SK-N-MC (cell line): ENCODE measurements at regions not wholly inside any gene's neighbourhood (a gene's known extent, or its start where the extent isn't known, plus 50 kb on each side); places are given as distances from the start of the nearest gene placed in this dataset.

Experiments used
- DNase-seq: peaks from one replicate; pipeline ENCODE4 v3.0.0-alpha.2; 2011; ENCODE audit warnings: low read depth, low spot score
- H3K27ac ChIP-seq: fragments of 200-600 bp; sonication (generic); 2 replicates; pipeline ENCODE4 v1.5.1; 2016; ENCODE audit warnings: mixed run types
- H3K36me3 ChIP-seq: fragments of 200-600 bp; sonication (generic); 2 replicates; pipeline ENCODE4 v1.6.1; 2017; ENCODE audit warnings: antibody characterized with exemption, low read length, mixed read lengths; ENCODE audit not compliant: insufficient read depth
- H3K4me3 ChIP-seq: fragments of 200-600 bp; sonication (generic); 2 replicates; pipeline ENCODE4 v1.5.1; 2016
- H3K9ac ChIP-seq: fragments of 200-600 bp; sonication (generic); 2 replicates; pipeline ENCODE4 v1.8.0; 2017; ENCODE audit warnings: mixed run types, mixed read lengths; ENCODE audit not compliant: insufficient read length
- H3K9me3 ChIP-seq: fragments of 200-600 bp; sonication (generic); 2 replicates; pipeline ENCODE4 v1.6.1; 2017; ENCODE audit warnings: low read depth, mild to moderate bottlenecking, antibody characterized with exemption, low read length, moderate library complexity, mixed read lengths
- EZH2 ChIP-seq: fragments of 200-600 bp; sonication (generic); IDR thresholded peaks from one replicate; pipeline ENCODE4 v1.6.1; 2017; ENCODE audit warnings: antibody characterized with exemption
- FOXP2 ChIP-seq: optimal IDR thresholded peaks from 2 replicates; pipeline ENCODE3; 2011; ENCODE audit warnings: mild to moderate bottlenecking, moderate library complexity; ENCODE audit not compliant: insufficient read depth; ENCODE audit errors: extremely low read length, control extremely low read depth
- POLR2AphosphoS5 ChIP-seq: IDR thresholded peaks from 2 replicates; pipeline ENCODE4 v1.6.1; 2012; ENCODE audit warnings: mild to moderate bottlenecking, low read depth, low read length, borderline replicate concordance

- Histone ChIP-seq H3K9ac (no peak overlapping the region), H3K36me3 (no peaks in the 10 kb centered on the region), H3K9me3 (no peaks in the 10 kb centered on the region), H3K4me3 (no peak overlapping the region), H3K27ac (no peak overlapping the region)
- DNase-seq, result no peak
- TF ChIP-seq EZH2 (no peak), FOXP2 (no peak), POLR2AphosphoS5 (no peak)
These were observed 72.4 kb upstream of the GADL1 start for GRCh38 chr3:30966896-30967295.

GRCh38 chr3:30970183-30970582 is 75.7 kb upstream of the GADL1 start:
- Histone ChIP-seq H3K27ac (no peak overlapping the region), H3K36me3 (no peaks in the 10 kb centered on the region), H3K4me3 (no peak overlapping the region), H3K9ac (no peak overlapping the region), H3K9me3 (no peaks in the 10 kb centered on the region)
- no peak for DNase-seq
- no peak for TF ChIP-seq EZH2

GRCh38 chr3:30972449-30972848 is 78.0 kb upstream of the GADL1 start:
- TF ChIP-seq FOXP2 (no peak), POLR2AphosphoS5 (no peak), EZH2 (no peak)
- H3K4me3 ChIP-seq, result no peak overlapping the region
- DNase-seq, result no peak

GRCh38 chr3:30974071-30974470 is 79.6 kb upstream of the GADL1 start:
- DNase-seq, result no peak
- Histone ChIP-seq H3K9ac (no peak overlapping the region), H3K9me3 (no peaks in the 10 kb centered on the region), H3K4me3 (no peak overlapping the region), H3K27ac (no peak overlapping the region), H3K36me3 (no peaks in the 10 kb centered on the region)
- TF ChIP-seq EZH2 (no peak), POLR2AphosphoS5 (no peak), FOXP2 (no peak)

More at GRCh38 chr3:30972449-30972848, 78.0 kb upstream of the GADL1 start:
- Histone ChIP-seq H3K27ac (no peak overlapping the region), H3K9me3 (no peaks in the 10 kb centered on the region), H3K9ac (no peak overlapping the region), H3K36me3 (no peaks in the 10 kb centered on the region)

- H3K36me3 ChIP-seq, result no peaks in the 10 kb centered on the region
- no peak for TF ChIP-seq FOXP2
- no peak for TF ChIP-seq POLR2AphosphoS5
- no peak for TF ChIP-seq EZH2
- no peaks in the 10 kb centered on the region for H3K9me3 ChIP-seq
- DNase-seq, result no peak
- H3K27ac ChIP-seq, result no peak overlapping the region
- no peak overlapping the region for H3K4me3 ChIP-seq
- no peak overlapping the region for H3K9ac ChIP-seq
These were observed 83.1 kb upstream of the GADL1 start for GRCh38 chr3:30977592-30977991.

GRCh38 chr3:30980993-30981392 is 86.5 kb upstream of the GADL1 start:
- H3K9ac ChIP-seq, result no peak overlapping the region
- no peak overlapping the region for H3K4me3 ChIP-seq
- no peaks in the 10 kb centered on the region for H3K9me3 ChIP-seq
- no peaks in the 10 kb centered on the region for H3K36me3 ChIP-seq
- no peak for TF ChIP-seq POLR2AphosphoS5
- TF ChIP-seq EZH2, result no peak
- TF ChIP-seq FOXP2, result no peak
- no peak overlapping the region for H3K27ac ChIP-seq
- DNase-seq, result no peak

GRCh38 chr3:30982416-30983075 is 88.1 kb upstream of the GADL1 start:
- no peaks in the 10 kb centered on the region for H3K9me3 ChIP-seq
- H3K4me3 ChIP-seq, result no peak overlapping the region
- TF ChIP-seq POLR2AphosphoS5, result no peak
- TF ChIP-seq FOXP2, result no peak
- TF ChIP-seq EZH2, result no peak
- DNase-seq, result no peak
- H3K36me3 ChIP-seq, result no peaks in the 10 kb centered on the region
- no peak overlapping the region for H3K9ac ChIP-seq
- no peak overlapping the region for H3K27ac ChIP-seq

GRCh38 chr3:30984855-30985749 is 90.6 kb upstream of the GADL1 start:
- no peak overlapping the region for H3K27ac ChIP-seq
- no peak for DNase-seq
- H3K9me3 ChIP-seq, result no peaks in the 10 kb centered on the region
- H3K9ac ChIP-seq, result no peak overlapping the region
- H3K4me3 ChIP-seq, result no peak overlapping the region
- H3K36me3 ChIP-seq, result no peaks in the 10 kb centered on the region
- TF ChIP-seq POLR2AphosphoS5 (no peak), FOXP2 (no peak), EZH2 (no peak)

- Histone ChIP-seq H3K36me3 (no peaks in the 10 kb centered on the region), H3K9me3 (no peaks in the 10 kb centered on the region), H3K9ac (no peak overlapping the region), H3K4me3 (no peak overlapping the region), H3K27ac (no peak overlapping the region)
- no peak for TF ChIP-seq EZH2
- no peak for DNase-seq
These were observed 92.1 kb upstream of the GADL1 start for GRCh38 chr3:30986551-30986950.
